DOHH2 (cell line): ENCODE measurements at regions not wholly inside any gene's neighbourhood (a gene's known extent, or its start where the extent isn't known, plus 50 kb on each side); places are given as distances from the start of the nearest gene placed in this dataset.

Experiments
- H3F3A ChIP-seq: fragments of 200-600 bp; sonication (generic), shearing (Covaris generic); 2 replicates; pipeline ENCODE4 v1.6.0; 2016; ENCODE audit warnings: antibody characterized with exemption, mild to moderate bottlenecking; ENCODE audit not compliant: control insufficient read depth, insufficient read depth
- H3K27ac ChIP-seq: fragments of 200-600 bp; sonication (generic); 2 replicates; pipeline ENCODE4 v1.5.1; 2014; ENCODE audit warnings: low read depth, mild to moderate bottlenecking, low read length, moderate library complexity
- H3K27me3 ChIP-seq: fragments of 200-600 bp; sonication (generic); 2 replicates; pipeline ENCODE4 v1.6.1; 2014; ENCODE audit warnings: mild to moderate bottlenecking, low read length, mixed read lengths; ENCODE audit not compliant: control insufficient read depth
- H3K36me3 ChIP-seq: fragments of 200-600 bp; sonication (generic); 2 replicates; pipeline ENCODE4 v1.6.1; 2014; ENCODE audit warnings: mild to moderate bottlenecking, low read length, moderate library complexity, mixed read lengths; ENCODE audit not compliant: control insufficient read depth
- H3K4me1 ChIP-seq: fragments of 200-600 bp; sonication (generic); 2 replicates; pipeline ENCODE4 v1.6.1; 2014; ENCODE audit warnings: mild to moderate bottlenecking, low read length, mixed read lengths; ENCODE audit not compliant: control insufficient read depth
- H3K4me2 ChIP-seq: fragments of 200-600 bp; sonication (generic); 2 replicates; pipeline ENCODE4 v1.6.0; 2014; ENCODE audit warnings: mild to moderate bottlenecking, low read length, moderate library complexity
- H3K4me3 ChIP-seq: fragments of 200-600 bp; sonication (generic); 2 replicates; pipeline ENCODE4 v1.5.1; 2014; ENCODE audit warnings: mild to moderate bottlenecking, low read length, mixed read lengths
- H3K79me2 ChIP-seq: fragments of 200-600 bp; sonication (generic); 2 replicates; pipeline ENCODE4 v1.6.1; 2014; ENCODE audit warnings: mild to moderate bottlenecking, low read length, mixed read lengths; ENCODE audit not compliant: control insufficient read depth
- H3K9me2 ChIP-seq: fragments of 200-600 bp; sonication (generic); replicated peaks from 2 replicates; pipeline ENCODE4 v1.6.1; 2014; ENCODE audit warnings: mild to moderate bottlenecking, low read length, mixed read lengths; ENCODE audit not compliant: control insufficient read depth
- H3K9me3 ChIP-seq: fragments of 200-600 bp; sonication (generic); 2 replicates; pipeline ENCODE4 v1.6.1; 2014; ENCODE audit warnings: antibody characterized with exemption, low read length, mixed read lengths; ENCODE audit not compliant: control insufficient read depth, insufficient read depth
- H4K20me1 ChIP-seq: fragments of 200-600 bp; sonication (generic); 2 replicates; pipeline ENCODE4 v1.6.0; 2014; ENCODE audit warnings: low read depth, mild to moderate bottlenecking, antibody characterized with exemption, low read length, moderate library complexity; ENCODE audit not compliant: control insufficient read depth, insufficient read depth
- CTCF ChIP-seq: fragments of 200-600 bp; sonication (generic); IDR thresholded peaks from one replicate; pipeline ENCODE4 v1.5.1; 2014; ENCODE audit warnings: antibody characterized with exemption, mild to moderate bottlenecking, low read depth, low read length; ENCODE audit not compliant: poor library complexity, severe bottlenecking
- EZH2phosphoT487 ChIP-seq: fragments of 200-600 bp; sonication (generic); IDR thresholded peaks from 2 replicates; pipeline ENCODE4 v1.6.1; 2017; ENCODE audit warnings: borderline replicate concordance, mild to moderate bottlenecking, antibody characterized with exemption, low read length, moderate library complexity, mixed read lengths

DNA sequence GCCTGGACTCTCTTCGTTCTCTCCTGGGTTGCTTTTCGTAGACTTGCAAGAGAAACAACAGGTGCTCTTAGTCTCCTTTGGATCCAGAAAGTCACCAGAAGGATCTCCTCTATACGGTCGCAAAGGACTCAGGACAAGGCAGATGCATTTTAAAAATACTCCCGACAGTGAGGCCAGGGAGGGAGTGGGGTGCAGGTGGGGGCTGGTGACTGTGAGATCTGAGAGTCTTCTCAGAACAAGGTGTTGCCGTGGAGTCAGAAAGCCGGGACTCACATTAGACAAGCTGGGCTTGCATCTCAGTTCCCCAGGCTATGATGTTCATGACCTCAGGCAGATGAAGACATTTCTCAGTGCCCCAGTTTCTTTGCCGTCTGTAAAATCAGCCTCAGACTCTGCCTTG lies 507.2 kb downstream of the TCERG1L start:
- Histone ChIP-seq H4K20me1 (no peaks in the 10 kb centered on the region), H3K36me3 (no peaks in the 10 kb centered on the region), H3K4me1 (no peaks in the 10 kb centered on the region), H3K27ac (no peak overlapping the region), H3K9me2 (no peaks in the 10 kb centered on the region), H3K4me2 (no peak overlapping the region), H3F3A (no peaks in the 10 kb centered on the region), H3K79me2 (no peaks in the 10 kb centered on the region), H3K9me3 (no peaks in the 10 kb centered on the region), H3K4me3 (no peak overlapping the region), H3K27me3 (no peaks in the 10 kb centered on the region)
- TF ChIP-seq CTCF: no peak
- TF ChIP-seq EZH2phosphoT487: no peak

DNA sequence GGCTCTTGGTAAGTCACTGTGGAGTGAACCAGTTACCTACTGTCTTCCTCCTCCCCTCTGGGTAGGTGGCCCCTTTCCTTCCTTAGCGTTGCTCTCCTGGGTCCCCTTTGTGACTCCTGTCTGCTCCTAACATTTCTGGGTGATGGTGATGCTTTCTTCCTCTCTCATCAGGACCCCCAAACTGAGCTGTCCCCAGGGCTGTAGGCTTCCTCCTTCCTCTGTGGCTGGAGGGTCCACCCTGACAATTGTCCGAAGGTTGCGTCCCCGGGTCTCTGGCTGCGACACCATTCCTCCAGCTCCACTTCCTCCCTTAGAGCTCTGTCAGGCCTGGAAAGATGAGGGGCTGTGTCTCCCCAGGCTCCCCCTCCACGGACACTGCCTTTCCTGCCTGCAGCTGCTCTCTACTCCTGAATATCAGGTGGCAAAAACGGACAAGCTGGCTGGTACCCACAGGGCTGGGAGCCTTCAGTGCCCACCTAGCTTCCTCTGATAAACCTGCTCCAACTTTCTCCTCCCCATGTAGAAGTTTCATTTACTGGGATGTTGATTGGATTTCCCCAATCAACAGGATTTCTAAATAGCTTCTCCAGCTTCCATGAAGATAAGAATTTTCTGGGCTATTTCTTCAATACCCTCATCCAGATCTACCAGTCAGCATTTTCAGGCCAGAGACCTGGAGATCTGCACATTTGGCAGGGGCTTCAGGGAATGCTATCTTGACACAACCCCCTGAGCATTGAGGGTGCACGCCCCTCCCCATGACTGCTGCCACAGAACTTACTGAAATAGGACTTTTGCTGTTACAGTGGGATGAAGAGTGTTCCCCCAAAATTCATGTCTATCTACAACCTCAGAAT lies 506.5 kb downstream of the TCERG1L start:
- no peaks in the 10 kb centered on the region for H4K20me1 ChIP-seq
- TF ChIP-seq EZH2phosphoT487 (no peak), CTCF (no peak)
- no peaks in the 10 kb centered on the region for H3K79me2 ChIP-seq
- H3K4me3 ChIP-seq: no peak overlapping the region
- H3K9me3 ChIP-seq: no peaks in the 10 kb centered on the region
- no peaks in the 10 kb centered on the region for H3K9me2 ChIP-seq
- no peak overlapping the region for H3K27ac ChIP-seq
- H3K36me3 ChIP-seq: no peaks in the 10 kb centered on the region
- H3K4me1 ChIP-seq: no peaks in the 10 kb centered on the region
- no peaks in the 10 kb centered on the region for H3K27me3 ChIP-seq
- no peak overlapping the region for H3K4me2 ChIP-seq
- H3F3A ChIP-seq: no peaks in the 10 kb centered on the region

DNA sequence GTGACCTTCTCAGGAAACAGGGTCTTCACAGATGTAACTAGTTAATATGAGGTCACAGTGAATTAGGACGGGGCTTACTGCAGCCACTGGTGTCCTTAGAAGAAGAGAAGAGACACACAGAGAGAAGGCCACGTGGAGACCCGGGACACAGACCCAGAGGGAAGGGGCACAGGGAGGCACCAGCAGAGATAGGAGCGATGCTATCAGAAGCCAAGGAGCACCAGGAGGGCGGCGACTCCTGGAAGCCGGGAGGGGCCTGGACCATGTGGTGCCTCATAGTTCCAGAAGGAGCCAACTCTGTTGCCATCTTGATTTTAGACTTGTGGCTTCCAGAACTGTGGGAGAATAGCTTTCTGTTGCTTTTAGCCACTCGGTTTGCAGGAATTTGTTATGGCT lies 505.9 kb downstream of the TCERG1L start:
- H3K27me3 ChIP-seq: no peaks in the 10 kb centered on the region
- TF ChIP-seq EZH2phosphoT487 (no peak), CTCF (no peak)
- H3K9me3 ChIP-seq: no peaks in the 10 kb centered on the region
- H3K4me2 ChIP-seq: no peak overlapping the region
- H4K20me1 ChIP-seq: no peaks in the 10 kb centered on the region
- no peaks in the 10 kb centered on the region for H3K4me1 ChIP-seq
- no peak overlapping the region for H3K27ac ChIP-seq
- H3K9me2 ChIP-seq: no peaks in the 10 kb centered on the region
- no peaks in the 10 kb centered on the region for H3K79me2 ChIP-seq
- no peak overlapping the region for H3K4me3 ChIP-seq
- H3K36me3 ChIP-seq: no peaks in the 10 kb centered on the region
- no peaks in the 10 kb centered on the region for H3F3A ChIP-seq
